IMR-90 (cell line): ENCODE measurements at regions not wholly inside any gene's neighbourhood (a gene's known extent, or its start where the extent isn't known, plus 50 kb on each side); places are given as distances from the start of the nearest gene placed in this dataset.

Experiments used
- CTCF ChIP-seq: conservative IDR thresholded peaks from 2 replicates; pipeline ENCODE4 v1.5.1; 2012; ENCODE audit warnings: mild to moderate bottlenecking, low read depth, low read length, improper control_type of control experiment
- MAFK ChIP-seq: IDR thresholded peaks from 2 replicates; pipeline ENCODE4 v1.6.1; 2012; ENCODE audit warnings: low read depth, low read length, improper control_type of control experiment
- POLR2A ChIP-seq: IDR thresholded peaks from 2 replicates; pipeline ENCODE4 v1.6.1; 2012; ENCODE audit warnings: mild to moderate bottlenecking, low read depth, low read length
- SMC3 ChIP-seq: fragments of 150-350 bp; IDR thresholded peaks from 2 replicates; pipeline ENCODE4 v1.6.1; 2016; ENCODE audit warnings: low read depth, mild to moderate bottlenecking, antibody characterized with exemption, low read length, moderate library complexity

DNA sequence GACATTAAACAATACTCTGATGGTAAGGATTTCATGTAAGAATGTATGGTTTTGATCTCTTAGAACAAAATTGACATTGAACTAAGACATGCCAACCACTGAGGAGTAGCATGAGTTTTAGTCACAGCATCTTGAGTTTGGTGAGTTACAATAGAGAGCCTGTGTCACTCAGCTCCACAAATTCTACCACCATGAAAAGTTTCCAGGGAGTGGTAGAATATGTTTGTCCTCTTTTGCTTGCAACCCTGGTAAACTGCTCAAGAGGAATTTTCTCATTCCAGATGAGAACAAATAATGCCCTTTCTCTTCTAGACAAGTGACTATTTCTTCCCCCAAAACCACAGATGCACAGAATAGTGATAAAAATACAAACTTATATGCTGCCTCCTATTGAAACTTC is 502.0 kb upstream of the VRK2 start:
- TF ChIP-seq CTCF (no peak), POLR2A (no peak), MAFK (no peak), SMC3 (no peak)
